Glutamatergic neuron (in vitro differentiated cells): ENCODE measurements at regions not wholly inside any gene's neighbourhood (a gene's known extent, or its start where the extent isn't known, plus 50 kb on each side); places are given as distances from the start of the nearest gene placed in this dataset.

Source experiments
- DNase-seq: peaks from one replicate; pipeline ENCODE4 v3.0.0; 2022
- H3K27ac Mint-ChIP-seq: one replicate; pipeline ENCODE4 v1.8.0; 2020; ENCODE audit warnings: mild to moderate bottlenecking, mixed read lengths, inconsistent platforms; ENCODE audit not compliant: unreplicated experiment
- H3K27me3 Mint-ChIP-seq: one replicate; pipeline ENCODE4 v1.8.0; 2020; ENCODE audit warnings: mild to moderate bottlenecking, moderate library complexity, mixed read lengths, inconsistent platforms; ENCODE audit not compliant: unreplicated experiment
- H3K36me3 Mint-ChIP-seq: one replicate; pipeline ENCODE4 v1.8.0; 2020; ENCODE audit warnings: mild to moderate bottlenecking, mixed read lengths, inconsistent platforms; ENCODE audit not compliant: unreplicated experiment
- H3K4me1 Mint-ChIP-seq: one replicate; pipeline ENCODE4 v1.8.0; 2020; ENCODE audit warnings: mild to moderate bottlenecking, low read depth, mixed read lengths, inconsistent platforms; ENCODE audit not compliant: unreplicated experiment
- H3K4me3 Mint-ChIP-seq: one replicate; pipeline ENCODE4 v1.8.0; 2020; ENCODE audit warnings: mild to moderate bottlenecking, mixed read lengths, inconsistent platforms; ENCODE audit not compliant: unreplicated experiment
- H3K9me3 Mint-ChIP-seq: one replicate; pipeline ENCODE4 v1.8.0; 2020; ENCODE audit warnings: mild to moderate bottlenecking, moderate library complexity, mixed read lengths, inconsistent platforms; ENCODE audit not compliant: unreplicated experiment
- CTCF ChIP-seq: fragments of 200-600 bp; sonication (generic); IDR thresholded peaks from one replicate; pipeline ENCODE4 v1.5.0; 2021; ENCODE audit not compliant: partially characterized antibody, unreplicated experiment

GRCh38 chr6:3651698-3652229 lies 99.7 kb downstream of the PXDC1 start:
- Mint-ChIP-seq H3K27ac (no peak overlapping the region), H3K9me3 (peaks cover 17% of the 10 kb centered on the region), H3K27me3 (peaks cover 7% of the 10 kb centered on the region), H3K4me1 (peaks cover 33% of the 10 kb centered on the region), H3K4me3 (no peak overlapping the region), H3K36me3 (peaks cover 4% of the 10 kb centered on the region)
- no peak for DNase-seq
- TF ChIP-seq CTCF, result no peak

- Mint-ChIP-seq H3K27ac (no peak overlapping the region), H3K4me3 (no peak overlapping the region)
- TF ChIP-seq CTCF, result no peak
Observed at GRCh38 chr6:3650959-3651697, 100.4 kb downstream of the PXDC1 start.

GRCh38 chr6:3650076-3650958 lies 101.2 kb downstream of the PXDC1 start:
- Mint-ChIP-seq H3K27ac (no peak overlapping the region), H3K27me3 (peaks cover 5% of the 10 kb centered on the region), H3K4me1 (peaks cover 20% of the 10 kb centered on the region), H3K9me3 (peaks cover 12% of the 10 kb centered on the region), H3K36me3 (peaks cover 4% of the 10 kb centered on the region), H3K4me3 (no peak overlapping the region)
- TF ChIP-seq CTCF, result no peak
- DNase-seq, result no peak

More at GRCh38 chr6:3650959-3651697, 100.4 kb downstream of the PXDC1 start:
- no peak for DNase-seq
- H3K9me3 Mint-ChIP-seq, result peaks cover 17% of the 10 kb centered on the region
- peaks cover 7% of the 10 kb centered on the region for H3K27me3 Mint-ChIP-seq
- H3K36me3 Mint-ChIP-seq, result peaks cover 4% of the 10 kb centered on the region
- H3K4me1 Mint-ChIP-seq, result peaks cover 29% of the 10 kb centered on the region

GRCh38 chr6:3648724-3649123 lies 102.8 kb downstream of the PXDC1 start:
- Mint-ChIP-seq H3K4me3 (no peak overlapping the region), H3K27me3 (no peaks in the 10 kb centered on the region), H3K27ac (no peak overlapping the region), H3K36me3 (no peaks in the 10 kb centered on the region), H3K4me1 (peaks cover 14% of the 10 kb centered on the region), H3K9me3 (peaks cover 5% of the 10 kb centered on the region)
- no peak for TF ChIP-seq CTCF
- DNase-seq, result no peak
